Right atrium auricular region (tissue), 2 donors: ENCODE measurements at regions not wholly inside any gene's neighbourhood (a gene's known extent, or its start where the extent isn't known, plus 50 kb on each side); places are given as distances from the start of the nearest gene placed in this dataset.
"Not testable (repeated sequence)": the region's sequence is repeated elsewhere in the genome, so short reads cannot be mapped to it uniquely, and the experiment has no call there.

Source experiments
- DNase-seq: peaks from one replicate; pipeline ENCODE4 v3.0.0-alpha.2; 2019; ENCODE audit warnings: low spot score
- H3K27ac ChIP-seq, 2 donors: fragments of 200-600 bp; sonication (generic); 1 replicate in 1 of 2; 2 replicates in 1 of 2; pipeline ENCODE4 v1.5.1; 2016 to 2019
- H3K27me3 ChIP-seq, 2 donors: fragments of 200-600 bp; sonication (generic); one replicate each; pipeline versions ENCODE4 v1.5.1 to v1.6.0; 2017 to 2019
- H3K36me3 ChIP-seq: fragments of 200-600 bp; sonication (generic); one replicate; pipeline ENCODE4 v1.5.1; 2016
- H3K4me1 ChIP-seq, 2 donors: fragments of 200-600 bp; sonication (generic); one replicate each; pipeline versions ENCODE4 v1.5.1 to v1.6.0; 2017 to 2019
- H3K4me3 ChIP-seq, 2 donors: fragments of 200-600 bp; sonication (generic); 1 replicate in 1 of 2; 2 replicates in 1 of 2; pipeline ENCODE4 v1.5.1; 2017 to 2019; ENCODE audit warnings: mild to moderate bottlenecking in 1 of 2, moderate library complexity in 1 of 2
- H3K9me3 ChIP-seq, 2 donors: fragments of 200-600 bp; sonication (generic); one replicate each; pipeline ENCODE4 v1.5.1; 2019
- TF ChIP-seq, protein P1 (sequence below), 2 donors: fragments of 200-600 bp; sonication (generic); IDR thresholded peaks; one replicate each; pipeline ENCODE4 v1.5.1; 2019; ENCODE audit warnings: antibody characterized with exemption in 2 of 2

DNA sequence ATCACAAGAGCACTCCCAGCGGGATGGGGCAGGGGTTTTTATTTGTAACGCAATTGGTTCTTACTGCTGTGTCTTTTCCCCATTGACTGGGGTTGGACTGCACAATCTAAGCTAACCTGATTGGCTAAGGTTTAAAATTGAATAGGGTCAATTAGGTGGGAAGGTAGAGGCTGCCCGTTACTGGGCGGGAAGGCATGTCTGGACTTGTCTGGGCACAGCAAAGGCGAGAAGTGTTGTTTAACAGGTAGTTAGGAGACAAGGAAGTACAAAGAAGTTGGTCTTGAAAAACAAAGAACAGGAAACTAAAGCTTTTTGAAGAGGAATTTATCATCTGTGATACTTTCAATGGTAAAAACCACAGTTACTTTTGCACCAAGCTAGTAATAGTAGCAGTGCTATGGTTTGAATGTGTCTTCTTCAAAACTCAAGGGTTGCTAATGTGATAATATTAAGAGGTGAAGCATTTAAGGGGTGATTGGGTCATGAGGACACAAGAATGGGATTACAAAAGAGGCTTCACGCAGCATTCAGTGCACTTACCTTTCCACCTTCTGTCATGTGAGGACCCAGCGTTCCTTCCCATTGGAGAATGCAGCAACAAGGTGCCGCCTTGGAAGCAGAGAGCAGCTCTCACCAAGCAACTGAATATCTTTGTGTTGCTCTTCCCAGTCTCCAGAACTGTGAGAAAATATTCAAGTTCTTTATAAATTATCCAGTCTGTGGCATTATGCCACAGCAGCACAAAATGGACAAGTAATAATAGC, 875.5 kb upstream of the SORCS1 start:
- H3K27ac ChIP-seq = no peak overlapping the region
- no peak for DNase-seq
- no peaks in the 10 kb centered on the region for H3K9me3 ChIP-seq
- TF ChIP-seq, protein P1, sequence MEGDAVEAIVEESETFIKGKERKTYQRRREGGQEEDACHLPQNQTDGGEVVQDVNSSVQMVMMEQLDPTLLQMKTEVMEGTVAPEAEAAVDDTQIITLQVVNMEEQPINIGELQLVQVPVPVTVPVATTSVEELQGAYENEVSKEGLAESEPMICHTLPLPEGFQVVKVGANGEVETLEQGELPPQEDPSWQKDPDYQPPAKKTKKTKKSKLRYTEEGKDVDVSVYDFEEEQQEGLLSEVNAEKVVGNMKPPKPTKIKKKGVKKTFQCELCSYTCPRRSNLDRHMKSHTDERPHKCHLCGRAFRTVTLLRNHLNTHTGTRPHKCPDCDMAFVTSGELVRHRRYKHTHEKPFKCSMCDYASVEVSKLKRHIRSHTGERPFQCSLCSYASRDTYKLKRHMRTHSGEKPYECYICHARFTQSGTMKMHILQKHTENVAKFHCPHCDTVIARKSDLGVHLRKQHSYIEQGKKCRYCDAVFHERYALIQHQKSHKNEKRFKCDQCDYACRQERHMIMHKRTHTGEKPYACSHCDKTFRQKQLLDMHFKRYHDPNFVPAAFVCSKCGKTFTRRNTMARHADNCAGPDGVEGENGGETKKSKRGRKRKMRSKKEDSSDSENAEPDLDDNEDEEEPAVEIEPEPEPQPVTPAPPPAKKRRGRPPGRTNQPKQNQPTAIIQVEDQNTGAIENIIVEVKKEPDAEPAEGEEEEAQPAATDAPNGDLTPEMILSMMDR (IDR thresholded peaks at IDR 0.05) = no peak
- no peaks in the 10 kb centered on the region for H3K36me3 ChIP-seq
- no peaks in the 10 kb centered on the region for H3K27me3 ChIP-seq
- no peak overlapping the region for H3K4me3 ChIP-seq
- H3K4me1 ChIP-seq = no peaks in the 10 kb centered on the region

DNA sequence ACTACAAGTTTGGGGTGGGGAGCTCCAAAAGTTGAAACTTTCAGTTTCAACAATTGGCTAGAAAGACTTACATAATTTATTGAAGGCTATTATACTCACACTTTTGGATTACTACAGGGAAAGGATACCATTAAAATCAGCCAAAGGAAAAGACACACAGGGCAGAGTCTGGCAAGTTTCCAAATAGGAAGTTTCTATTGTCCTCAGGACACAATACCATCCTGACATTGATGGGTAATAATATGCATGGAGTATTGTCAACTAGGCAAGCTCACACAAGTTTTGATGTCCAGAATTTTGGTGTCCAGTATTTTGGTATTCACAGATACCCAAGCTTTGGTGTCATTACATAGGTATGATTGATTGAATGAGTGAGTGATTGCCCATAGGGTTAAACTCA, 872.6 kb upstream of the SORCS1 start:
- Histone ChIP-seq H3K27me3 (no peaks in the 10 kb centered on the region), H3K4me3 (no peak overlapping the region), H3K27ac (no peak overlapping the region), H3K4me1 (no peaks in the 10 kb centered on the region), H3K36me3 (no peaks in the 10 kb centered on the region), H3K9me3 (no peaks in the 10 kb centered on the region)
- TF ChIP-seq, protein P1 (IDR thresholded peaks at IDR 0.05) = no peak
- DNase-seq = no peak

DNA sequence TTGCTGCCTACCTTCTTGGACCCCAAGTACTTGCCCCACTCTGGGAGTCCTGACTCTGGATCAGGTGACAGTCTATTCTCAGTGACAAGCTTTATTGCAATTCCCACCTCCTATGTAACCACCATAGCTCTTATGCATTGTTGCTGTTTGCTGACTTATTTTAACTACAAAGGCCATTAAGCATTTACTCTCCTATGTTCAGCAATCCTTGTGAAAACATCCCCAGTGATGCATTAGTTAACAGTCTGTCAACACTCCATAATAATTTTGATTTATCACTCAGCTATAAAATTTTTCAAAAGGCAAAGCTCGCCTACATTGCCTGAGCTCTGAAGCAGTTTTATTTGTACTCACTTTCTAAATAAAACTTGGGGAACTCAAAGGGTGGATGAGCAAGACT, 871.8 kb upstream of the SORCS1 start:
- H3K4me3 ChIP-seq = no peak overlapping the region
- H3K9me3 ChIP-seq = no peaks in the 10 kb centered on the region
- H3K27ac ChIP-seq = no peak overlapping the region
- TF ChIP-seq, protein P1 (IDR thresholded peaks at IDR 0.05) = no peak
- H3K36me3 ChIP-seq = no peaks in the 10 kb centered on the region
- no peak for DNase-seq
- no peaks in the 10 kb centered on the region for H3K27me3 ChIP-seq
- H3K4me1 ChIP-seq = no peaks in the 10 kb centered on the region

DNA sequence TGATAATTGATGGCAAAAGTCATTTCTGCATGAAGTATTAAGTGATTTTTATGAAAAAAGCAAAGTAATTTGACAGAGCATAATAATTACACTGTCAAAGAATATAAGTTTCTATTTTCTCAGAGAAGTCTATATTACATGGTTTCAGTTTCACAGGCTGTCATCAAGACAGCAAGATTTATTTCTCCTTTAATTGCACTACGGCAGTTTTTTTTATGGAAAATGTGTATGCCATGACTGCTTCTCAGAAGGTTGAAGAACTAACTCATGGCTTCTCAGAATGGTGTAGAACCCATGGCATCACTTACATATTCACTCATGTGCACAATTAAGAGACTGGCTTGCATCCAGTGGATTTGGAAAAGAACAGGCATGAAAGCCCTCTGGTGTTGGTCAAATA, 870.3 kb upstream of the SORCS1 start:
- TF ChIP-seq, protein P1 (IDR thresholded peaks at IDR 0.05) = no peak
- no peak overlapping the region for H3K4me3 ChIP-seq
- H3K9me3 ChIP-seq = no peaks in the 10 kb centered on the region
- no peaks in the 10 kb centered on the region for H3K4me1 ChIP-seq
- no peaks in the 10 kb centered on the region for H3K27me3 ChIP-seq
- H3K36me3 ChIP-seq = no peaks in the 10 kb centered on the region
- DNase-seq = no peak
- H3K27ac ChIP-seq = no peak overlapping the region

DNA sequence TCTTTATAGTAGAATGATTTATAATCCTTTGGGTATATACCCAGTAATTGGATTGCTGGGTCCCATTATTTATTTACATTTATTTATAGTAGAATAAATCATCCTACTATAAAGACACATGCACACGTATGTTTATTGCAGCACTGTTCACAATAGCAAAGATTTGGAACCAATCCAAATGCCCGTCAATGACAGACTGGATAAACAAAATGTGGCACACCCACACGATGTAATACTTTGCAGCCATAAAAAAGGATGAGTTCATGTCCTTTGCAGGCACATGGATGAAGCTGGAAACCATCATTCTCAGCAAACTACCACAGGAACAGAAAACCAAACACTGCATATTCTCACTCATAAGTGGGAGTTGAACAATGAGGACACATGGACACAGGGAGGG, 869.0 kb upstream of the SORCS1 start:
- H3K9me3 ChIP-seq, DNase-seq, H3K4me3 ChIP-seq, H3K36me3 ChIP-seq, H3K27ac ChIP-seq, H3K27me3 ChIP-seq, H3K4me1 ChIP-seq: not testable (repeated sequence)

DNA sequence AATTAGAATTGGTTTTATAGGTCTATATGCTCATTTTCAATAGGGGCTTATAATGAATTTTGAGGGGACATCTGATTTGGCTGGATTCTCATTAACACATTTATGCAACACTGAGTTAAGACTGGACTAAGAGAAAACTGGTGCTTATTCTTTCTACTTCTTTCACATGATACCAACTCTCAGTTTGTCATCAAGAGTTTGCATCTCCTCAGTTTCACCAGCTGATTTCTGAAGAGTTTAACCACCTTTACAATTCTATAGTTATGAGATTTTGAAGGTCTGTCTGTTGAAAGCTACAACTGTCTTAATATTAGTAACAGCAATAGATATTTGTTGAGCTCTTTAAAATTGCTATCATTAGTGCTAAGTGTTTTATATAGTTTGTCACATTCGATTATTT, 867.0 kb upstream of the SORCS1 start:
- H3K4me3 ChIP-seq = no peak overlapping the region
- H3K4me1 ChIP-seq = no peaks in the 10 kb centered on the region
- H3K36me3 ChIP-seq = no peaks in the 10 kb centered on the region
- no peak overlapping the region for H3K27ac ChIP-seq
- TF ChIP-seq, protein P1 (IDR thresholded peaks at IDR 0.05) = no peak
- DNase-seq = no peak
- no peaks in the 10 kb centered on the region for H3K27me3 ChIP-seq
- peaks cover 0 to 7% of the 10 kb centered on the region in 2 donors for H3K9me3 ChIP-seq
